ENCODE measurements at regions not wholly inside any gene's neighbourhood (a gene's known extent, or its start where the extent isn't known, plus 50 kb on each side); places are given as distances from the start of the nearest gene placed in this dataset.
"Not testable (repeated sequence)": the region's sequence is repeated elsewhere in the genome, so short reads cannot be mapped to it uniquely, and the experiment has no call there.

DNA sequence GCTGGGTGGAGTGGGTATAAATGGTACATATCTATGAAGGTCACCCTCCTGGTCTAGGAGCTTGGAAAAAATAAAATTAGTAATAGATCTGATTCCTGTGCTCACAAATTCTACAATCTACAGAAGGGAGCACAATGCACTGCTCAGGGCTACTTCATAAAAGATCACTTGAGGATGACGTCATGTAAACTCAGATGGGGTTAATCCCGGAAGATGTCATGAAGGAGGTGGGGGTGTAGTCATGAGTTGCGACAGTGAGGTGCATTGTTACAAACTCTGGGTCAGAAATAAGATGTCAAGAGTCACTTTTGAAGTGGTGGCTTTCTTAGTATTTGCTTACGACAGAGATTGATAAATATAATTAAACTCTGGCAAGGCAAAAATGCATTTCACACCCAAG, 68.2 kb downstream of the LHX9 start:
- DNase-seq = no peak

DNA sequence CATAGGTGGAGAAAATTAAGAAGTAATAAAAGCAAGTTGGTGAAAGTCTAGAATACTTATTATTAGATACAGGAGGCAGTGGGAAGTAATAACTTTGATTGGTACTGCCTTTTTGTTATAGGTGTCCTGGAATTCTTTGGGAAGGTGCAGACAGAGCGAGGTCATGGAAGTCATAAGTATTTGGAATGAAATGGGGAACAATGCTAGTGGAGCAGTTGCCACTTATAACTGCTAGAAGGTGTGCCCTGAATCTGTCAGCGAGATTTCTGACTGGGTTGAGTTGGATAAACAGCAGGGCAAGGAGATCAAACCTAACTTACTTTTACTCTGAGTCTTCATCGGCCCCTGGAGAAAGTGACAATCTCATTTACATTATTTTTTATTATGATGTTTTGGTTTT, 69.6 kb downstream of the LHX9 start:
- no peak for DNase-seq

DNA sequence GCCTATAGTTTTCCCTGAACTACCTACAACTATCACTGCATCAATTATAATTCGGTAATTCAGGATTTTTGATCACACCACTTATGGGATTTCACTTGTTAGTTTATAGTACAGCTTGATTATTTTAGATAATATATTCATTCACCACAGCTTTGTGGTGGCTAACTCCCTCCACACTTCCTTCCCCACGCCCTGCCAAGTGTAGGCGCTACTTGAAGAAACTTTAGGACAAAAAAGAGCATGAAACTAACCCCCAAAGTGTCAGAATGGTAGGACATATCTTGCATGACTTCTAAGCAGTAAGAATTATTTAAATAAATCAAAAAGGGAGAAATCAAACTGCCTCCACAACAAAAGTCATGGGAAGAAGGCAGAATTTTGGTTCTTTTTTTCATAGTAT, 70.1 kb downstream of the LHX9 start:
- DNase-seq = no peak

- DNase-seq = not testable (repeated sequence)
Measured at GRCh38 chr1:197988581-197988980, 71.4 kb downstream of the LHX9 start.

GRCh38 chr1:197989058-197989457, 71.9 kb downstream of the LHX9 start:
- DNase-seq = no peak

GRCh38 chr1:197991594-197991993, 74.4 kb downstream of the LHX9 start:
- no peak for DNase-seq

DNA sequence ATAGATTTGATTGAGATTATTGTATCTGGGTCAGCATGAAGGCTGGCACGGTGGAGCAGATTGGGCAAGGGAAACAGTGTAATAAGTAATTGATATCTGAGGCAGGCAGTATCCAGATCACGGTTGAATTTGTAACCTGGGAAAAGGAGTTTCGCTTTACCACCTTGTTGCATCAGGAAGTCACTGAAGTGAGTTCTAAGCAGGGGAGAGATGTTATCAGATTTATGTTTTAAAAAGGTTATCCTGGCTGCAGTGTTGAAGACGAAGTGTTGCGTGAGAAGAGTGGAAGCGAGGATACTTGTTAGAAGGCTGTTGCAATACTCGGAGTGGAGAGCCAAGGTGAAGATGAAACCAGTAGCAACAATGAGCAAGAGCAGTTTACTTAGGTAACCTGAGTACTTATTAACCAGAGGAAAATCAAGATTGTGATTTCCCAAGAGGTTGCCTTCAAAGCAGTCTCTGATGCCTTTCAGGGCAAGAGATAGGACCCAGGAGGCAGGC, 77.8 kb downstream of the LHX9 start:
- DNase-seq = no peak

GRCh38 chr1:197995408-197996258, 78.5 kb downstream of the LHX9 start:
- DNase-seq = no peak

GRCh38 chr1:197996259-197996512, 79.0 kb downstream of the LHX9 start:
- DNase-seq = not testable (repeated sequence)

GRCh38 chr1:197998110-197998509, 80.9 kb downstream of the LHX9 start:
- no peak for DNase-seq

- DNase-seq = no peak
Measured at GRCh38 chr1:198001776-198002408, 84.7 kb downstream of the LHX9 start.

DNA sequence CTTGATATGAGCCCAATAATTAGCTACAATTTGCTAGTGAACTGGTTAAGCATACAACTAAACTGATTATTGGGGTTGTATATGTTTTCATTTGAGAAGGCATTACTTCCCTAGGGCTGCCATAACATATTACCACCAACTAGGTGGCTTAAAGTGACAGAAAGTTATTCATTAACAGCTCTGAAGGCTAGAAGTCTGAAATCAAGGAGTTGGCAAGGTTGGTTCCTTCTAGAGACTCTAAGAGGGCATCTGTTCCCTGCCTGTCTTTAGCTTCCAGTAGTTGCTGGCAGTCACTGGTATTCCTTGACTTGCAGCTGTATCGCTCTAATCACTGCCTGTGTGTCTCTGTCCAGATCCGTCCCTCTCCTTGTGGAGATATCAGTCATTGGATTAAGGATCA, 86.3 kb downstream of the LHX9 start:
- no peak for DNase-seq

DNA sequence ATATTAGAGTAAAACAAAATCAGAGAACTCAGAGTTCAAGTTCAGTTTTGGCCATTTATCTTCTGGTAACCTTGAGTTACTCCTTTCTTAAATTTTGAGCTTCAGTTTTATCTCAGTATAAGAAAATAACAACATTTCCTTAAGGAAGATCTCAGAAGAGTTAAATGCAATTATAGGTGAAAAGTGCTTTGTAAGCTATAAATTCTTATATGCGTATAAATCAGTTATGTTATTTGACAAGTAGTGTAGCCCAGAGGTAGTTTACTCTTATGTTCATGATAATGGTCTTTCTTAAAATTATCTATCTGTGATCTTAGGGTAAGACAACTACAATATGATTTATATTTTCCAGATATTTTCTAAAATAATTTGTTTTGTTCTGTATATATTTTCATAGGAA, 89.8 kb downstream of the LHX9 start:
- no peak for DNase-seq

DNA sequence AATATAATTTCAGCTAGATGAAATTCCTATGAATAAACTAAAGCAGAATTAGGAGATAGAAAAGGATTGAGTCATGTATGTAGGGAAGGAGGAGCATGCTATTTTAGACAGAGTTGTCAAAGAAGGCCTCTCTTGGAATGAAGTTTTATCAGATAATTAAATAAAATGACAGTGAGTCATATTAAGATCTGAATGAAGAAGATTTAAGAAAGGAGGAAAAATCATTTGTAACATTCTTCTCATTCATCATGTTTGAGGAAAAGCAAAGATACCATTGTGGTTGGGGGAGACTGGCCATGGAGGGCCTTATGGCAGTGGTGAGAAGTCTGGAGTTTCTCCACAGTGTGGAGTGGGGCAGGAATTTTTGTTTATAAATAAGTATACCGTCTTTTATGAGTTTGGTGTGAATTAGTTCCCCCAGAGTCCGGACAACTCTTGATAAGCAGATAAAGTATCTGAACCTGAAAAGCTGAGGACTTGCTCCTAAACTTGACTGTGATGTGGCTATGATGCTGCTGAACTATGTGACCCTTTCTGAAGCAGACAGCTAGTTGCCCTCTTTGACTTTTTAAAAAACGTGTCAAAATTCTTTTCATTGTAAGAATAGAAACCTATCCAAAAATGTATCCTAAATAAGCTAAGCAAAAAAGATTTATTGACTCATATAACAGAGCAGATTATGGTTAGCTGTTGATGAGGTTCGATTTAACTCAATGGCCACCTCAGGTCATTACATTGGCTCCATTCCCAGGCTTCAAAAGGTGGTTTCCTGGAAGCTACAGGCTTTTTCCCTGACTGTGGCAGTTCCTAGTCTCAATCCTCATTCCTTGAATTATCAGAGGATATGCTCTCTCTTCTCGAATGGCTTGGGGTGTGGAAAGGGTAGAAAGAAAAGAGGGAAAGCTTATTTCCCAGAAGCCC, 90.8 kb downstream of the LHX9 start:
- DNase-seq = peak in 1 of 3 donors; percentile 36

DNA sequence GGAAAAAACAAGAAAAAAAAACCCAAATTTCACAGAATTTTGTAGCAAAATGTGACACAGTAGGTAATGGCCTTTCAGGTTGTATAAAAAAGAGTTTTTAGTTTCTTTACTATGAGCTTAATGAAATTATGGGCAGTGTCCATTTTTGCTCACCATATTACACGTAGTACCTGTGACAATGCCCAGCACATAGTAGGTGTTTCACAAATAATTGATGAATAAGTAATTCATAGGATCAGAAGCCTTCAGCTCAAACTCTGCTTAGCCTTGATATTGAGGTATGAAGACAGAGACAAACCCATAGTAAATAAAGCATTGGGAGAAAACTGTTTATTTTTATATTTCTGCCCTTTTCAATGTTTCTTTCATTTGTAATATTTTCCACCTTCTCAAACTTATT, 97.2 kb downstream of the LHX9 start:
- no peak for DNase-seq

GRCh38 chr1:198015309-198015708, 98.1 kb downstream of the LHX9 start:
- no peak for DNase-seq

- peak in 1 of 3 donors; percentile 97 for DNase-seq
Measured at GRCh38 chr1:198018529-198018928, 101.4 kb downstream of the LHX9 start.

- no peak for DNase-seq
Measured at GRCh38 chr1:198019126-198019525, 102.0 kb downstream of the LHX9 start.

GRCh38 chr1:198024336-198024735, 107.2 kb downstream of the LHX9 start:
- no peak for DNase-seq

DNA sequence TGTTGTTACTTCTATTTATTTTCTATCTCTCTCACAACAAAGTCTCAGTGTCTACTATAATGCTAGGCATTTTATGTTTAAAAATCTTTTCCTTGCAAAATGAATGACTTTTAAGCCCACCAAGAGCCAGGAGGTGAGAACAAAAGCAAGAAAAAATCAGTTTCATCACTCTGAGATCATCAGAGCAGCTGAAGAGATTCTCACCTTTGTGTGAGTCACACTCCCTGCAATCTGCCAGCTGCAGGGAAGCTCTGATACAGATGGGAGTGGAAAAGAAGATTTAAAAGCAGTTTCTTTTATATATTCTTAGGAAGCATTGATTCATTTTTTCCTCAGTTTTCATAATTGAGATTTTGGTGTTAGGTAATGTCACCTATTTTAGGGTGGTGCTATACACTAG, 107.6 kb downstream of the LHX9 start:
- no peak for DNase-seq

DNA sequence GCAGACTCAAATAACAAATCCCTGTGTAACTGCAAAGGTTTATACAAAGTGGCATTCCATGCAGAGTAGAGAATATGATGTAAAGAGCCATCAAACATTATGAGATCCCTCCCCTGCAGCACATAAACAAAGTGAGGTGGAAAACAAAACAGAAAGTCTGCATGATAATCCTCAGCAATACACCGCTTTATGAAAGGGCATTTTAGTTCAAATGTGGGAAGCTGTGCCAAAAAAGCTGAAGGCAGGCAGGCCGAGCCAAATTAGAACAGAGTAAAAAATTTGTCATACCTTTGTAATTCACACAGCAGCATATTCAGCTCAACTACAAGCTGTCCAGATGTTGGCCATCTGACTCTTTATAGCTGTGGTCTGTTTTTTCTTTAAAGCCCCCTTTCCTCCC, 113.5 kb downstream of the LHX9 start:
- peak in 1 of 3 donors; percentile 18 for DNase-seq

DNA sequence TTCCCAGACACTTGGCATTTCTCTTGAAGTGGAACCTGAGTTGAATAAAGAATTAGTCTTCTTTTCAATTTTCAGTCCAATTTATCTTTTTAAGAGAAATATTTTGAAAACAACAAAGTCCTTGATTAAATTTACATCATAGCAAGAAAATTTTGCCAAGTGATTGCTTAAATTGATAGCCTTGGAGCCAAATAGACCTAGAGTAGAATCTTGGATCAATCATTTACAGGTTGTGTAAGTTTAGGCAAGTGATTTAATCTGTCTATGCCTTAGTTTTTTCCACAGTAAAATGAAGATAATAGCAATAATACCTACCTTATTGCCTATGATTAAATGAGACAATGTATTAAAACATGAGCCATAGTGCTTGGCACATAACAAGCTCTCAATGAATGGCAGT, 113.9 kb downstream of the LHX9 start:
- no peak for DNase-seq

GRCh38 chr1:198032668-198033067, 115.5 kb downstream of the LHX9 start:
- DNase-seq = no peak
